GM12878 (cell line): ENCODE measurements at regions not wholly inside any gene's neighbourhood (a gene's known extent, or its start where the extent isn't known, plus 50 kb on each side); places are given as distances from the start of the nearest gene placed in this dataset.

Experiments
- ATAC-seq: fragments of 200-7000 bp; cut with Tn5 transposase; 3 replicates; pipeline ENCODE4 v1.9.1; 2020; ENCODE audit warnings: mild to moderate bottlenecking, moderate library complexity
- BruUV-seq: library from RNA; stranded (reverse); fragments of 400-500 nt; replicated peaks from 2 replicates; lab custom pipeline; 2021; lab: Mats Ljungman, UMichigan
- CTCF ChIA-PET: fragments of 300-600 bp; sonication (Branson Sonifier 250); formaldehyde crosslinking; extraction: SDS; loops from one replicate; lab custom pipeline; 2021; ENCODE audit warnings: inconsistent platforms; lab: Yijun Ruan, JAX
- POLR2A ChIA-PET: fragments of 350-600 bp; formaldehyde crosslinking; extraction: SDS; loops from one replicate; lab custom pipeline; 2021; ENCODE audit warnings: inconsistent platforms; lab: Charles Lee
- RAD21 ChIA-PET: fragments of 300-600 bp; sonication (Branson Sonifier 250); formaldehyde crosslinking; loops from one replicate; lab custom pipeline; 2023; ENCODE audit warnings: antibody characterized with exemption; ENCODE audit not compliant: unreplicated experiment; lab: Charles Lee
- SMC1A ChIA-PET: fragments of 300-600 bp; sonication (Branson Sonifier 250); formaldehyde crosslinking; loops from one replicate; lab custom pipeline; 2023; ENCODE audit not compliant: unreplicated experiment, uncharacterized antibody; lab: Charles Lee
- DNase-seq: peaks from one replicate; pipeline ENCODE4 v3.0.0-alpha.2; 2011; ENCODE audit warnings: low read depth, low spot score
- FAIRE-seq: peaks from 3 replicates; lab custom pipeline; 2011; peaks lifted over from hg19 to GRCh38; lab: Jason Lieb, UNC
- H2AFZ ChIP-seq: 2 replicates; pipeline ENCODE4 v1.6.0; 2011; ENCODE audit warnings: low read depth, low read length, control low read depth; ENCODE audit not compliant: control insufficient read depth
- H3K27ac ChIP-seq: 2 replicates; pipeline ENCODE4 v1.5.1; 2011; ENCODE audit warnings: control low read depth; ENCODE audit not compliant: control insufficient read depth, insufficient read depth
- H3K27me3 ChIP-seq, 2 experiments: replicated peaks in 1 of 2; 2 replicates each; pipeline versions ENCODE4 v1.6.0 to v1.6.1; 2011; ENCODE audit warnings: low read length in 1 of 2; ENCODE audit not compliant: control insufficient read depth in 2 of 2, insufficient read depth in 2 of 2
- H3K36me3 ChIP-seq, 2 experiments: 2 replicates each; pipeline ENCODE4 v1.5.1; 2011; ENCODE audit warnings: low read length in 1 of 2; ENCODE audit not compliant: control insufficient read depth in 2 of 2, insufficient read depth in 2 of 2
- H3K4me1 ChIP-seq: 2 replicates; pipeline ENCODE4 v1.6.1; 2011; ENCODE audit warnings: mild to moderate bottlenecking, low read length, moderate library complexity, mixed read lengths; ENCODE audit not compliant: control insufficient read depth, insufficient read depth
- H3K4me2 ChIP-seq: 2 replicates; pipeline ENCODE4 v1.6.0; 2011; ENCODE audit warnings: control low read depth; ENCODE audit not compliant: control insufficient read depth, insufficient read depth
- H3K4me3 ChIP-seq: fragments of 200-600 bp; sonication (generic); 2 replicates; pipeline ENCODE4 v1.5.1; 2016
- H3K79me2 ChIP-seq: 2 replicates; pipeline ENCODE4 v1.6.0; 2011; ENCODE audit warnings: low read length; ENCODE audit not compliant: control insufficient read depth, insufficient read depth
- H3K9ac ChIP-seq: 2 replicates; pipeline ENCODE4 v1.8.0; 2011; ENCODE audit warnings: low read length, control low read depth, mixed read lengths; ENCODE audit not compliant: control insufficient read depth, insufficient read depth
- H3K9me3 ChIP-seq: replicated peaks from 3 replicates; pipeline ENCODE4 v1.5.1; 2011; ENCODE audit warnings: mild to moderate bottlenecking, low read length; ENCODE audit not compliant: control insufficient read depth, insufficient read depth
- H4K20me1 ChIP-seq: 2 replicates; pipeline ENCODE4 v1.6.0; 2011; ENCODE audit not compliant: control insufficient read depth, insufficient read depth
- CUX1 ChIP-seq: IDR thresholded peaks from 2 replicates; pipeline ENCODE4 v1.6.1; 2012; ENCODE audit warnings: improper control_type of control experiment, low read depth, low read length; ENCODE audit not compliant: insufficient replicate concordance
- DPF2 ChIP-seq: fragments of 450-650 bp; IDR thresholded peaks from 2 replicates; pipeline ENCODE4 v1.6.1; 2017; ENCODE audit warnings: mild to moderate bottlenecking
- GATAD2B ChIP-seq: fragments of 450-650 bp; conservative IDR thresholded peaks from 2 replicates; pipeline ENCODE4 v1.6.1; 2017; ENCODE audit warnings: low read depth, mild to moderate bottlenecking, moderate library complexity
- MXI1 ChIP-seq: fragments of 150-350 bp; IDR thresholded peaks from 2 replicates; pipeline ENCODE4 v1.6.1; 2011; ENCODE audit warnings: low read depth, mild to moderate bottlenecking, inconsistent platforms, low read length, improper control_type of control experiment
- PRDM15 ChIP-seq: fragments of 450-650 bp; formaldehyde crosslinking; IDR thresholded peaks from 2 replicates; pipeline ENCODE4 v1.4.0; 2020; ENCODE audit warnings: mild to moderate bottlenecking, moderate library complexity
- RB1 ChIP-seq: fragments of 450-650 bp; formaldehyde crosslinking; IDR thresholded peaks from 2 replicates; pipeline ENCODE4 v1.6.1; 2017; ENCODE audit warnings: mild to moderate bottlenecking, borderline replicate concordance
- SMAD1 ChIP-seq: fragments of 450-650 bp; IDR thresholded peaks from 2 replicates; pipeline ENCODE4 v1.6.1; 2018; ENCODE audit warnings: mild to moderate bottlenecking, low read depth; ENCODE audit not compliant: partially characterized antibody
- SMC3 ChIP-seq: IDR thresholded peaks from 2 replicates; pipeline ENCODE4 v1.6.1; 2011; ENCODE audit warnings: low read length, improper control_type of control experiment, borderline replicate concordance
- TCF3 ChIP-seq: IDR thresholded peaks from 2 replicates; pipeline ENCODE4 v1.6.1; 2012; ENCODE audit warnings: low read depth, mild to moderate bottlenecking, low read length, borderline replicate concordance; ENCODE audit not compliant: insufficient read depth
- WGBS: methylation state at CpG from one replicate; pipeline ENCODE4 v1.1.6; 2016; ENCODE audit warnings: low lambda C conversion rate; ENCODE audit not compliant: insufficient replicate concordance, insufficient coverage; ENCODE audit errors: missing lambda C conversion rate; 5-methylcytosine and 5-hydroxymethylcytosine counted together
- in situ Hi-C: fragments of 300-500 bp; cut with MboI; formaldehyde crosslinking; loops from 9 replicates; pipeline ENCODE4 v1.14.3; 2018; ENCODE audit warnings: mixed read lengths
- intact Hi-C: fragments of 100-400 bp; cut with micrococcal nuclease; formaldehyde crosslinking; loops from one replicate; pipeline ENCODE4 v1.14.2; 2022; ENCODE audit not compliant: unreplicated experiment

GRCh38 chr6:169965239-169965638 lies 213.8 kb downstream of the ERMARD start (continued):
- TF ChIP-seq PRDM15 (CRISPR knock-in tag) = no peak
- no peak for TF ChIP-seq RB1
- TF ChIP-seq SMC3 = no peak
- TF ChIP-seq GATAD2B = no peak

- ChIA-PET RAD21 (no interaction called here), CTCF (no interaction called here), SMC1A (no interaction called here), POLR2A (no interaction called here)
- Histone ChIP-seq H3K4me1 (no peaks in the 10 kb centered on the region), H3K9me3 (no peaks in the 10 kb centered on the region; the same call in 2 of the 3 replicates), H2AFZ (no peak overlapping the region), H3K27ac (no peak overlapping the region), H3K4me2 (no peak overlapping the region), H3K36me3 (no peaks in the 10 kb centered on the region), H4K20me1 (no peaks in the 10 kb centered on the region), H3K9ac (no peak overlapping the region), H3K79me2 (no peaks in the 10 kb centered on the region), H3K4me3 (no peak overlapping the region), H3K27me3 (no peaks in the 10 kb centered on the region)
- intact Hi-C loops (no loop called here), in situ Hi-C loops (no loop called here)
- BruUV-seq = no TSS peak
- FAIRE-seq (no peak), DNase-seq (no peak), ATAC-seq (no peak)
- WGBS = 33% methylated on average over 9 of the region's 9 CpGs
- no peak for TF ChIP-seq SMAD1
- TF ChIP-seq DPF2 = no peak
- TF ChIP-seq TCF3 = no peak
- TF ChIP-seq MXI1 = no peak
- no peak for TF ChIP-seq CUX1
These were observed 213.2 kb downstream of the ERMARD start for GRCh38 chr6:169964486-169965180.
